ENCODE measurements at regions not wholly inside any gene's neighbourhood (a gene's known extent, or its start where the extent isn't known, plus 50 kb on each side); places are given as distances from the start of the nearest gene placed in this dataset.

DNA sequence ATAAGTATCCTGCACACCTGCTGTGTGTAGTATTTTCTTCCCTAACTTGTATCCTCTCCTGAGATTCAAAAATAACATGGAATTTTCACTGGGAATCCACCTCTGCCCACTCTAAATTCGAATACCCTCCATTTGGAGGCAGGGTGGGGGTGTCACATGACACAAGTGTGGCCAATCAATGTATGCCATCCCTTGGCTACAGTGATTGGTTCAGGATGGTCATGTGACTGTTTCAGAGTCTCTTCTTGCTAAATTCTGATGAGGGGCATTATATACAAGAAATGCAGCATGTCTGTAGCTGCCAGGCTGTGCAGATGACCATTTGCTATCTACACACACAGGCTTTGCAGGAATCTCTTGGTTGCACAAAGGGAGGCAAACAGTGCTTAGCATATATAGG, 86.8 kb upstream of the TMEM132C start:
- no peak for DNase-seq (ENCODE audit: low read depth in 2 of 2)

DNA sequence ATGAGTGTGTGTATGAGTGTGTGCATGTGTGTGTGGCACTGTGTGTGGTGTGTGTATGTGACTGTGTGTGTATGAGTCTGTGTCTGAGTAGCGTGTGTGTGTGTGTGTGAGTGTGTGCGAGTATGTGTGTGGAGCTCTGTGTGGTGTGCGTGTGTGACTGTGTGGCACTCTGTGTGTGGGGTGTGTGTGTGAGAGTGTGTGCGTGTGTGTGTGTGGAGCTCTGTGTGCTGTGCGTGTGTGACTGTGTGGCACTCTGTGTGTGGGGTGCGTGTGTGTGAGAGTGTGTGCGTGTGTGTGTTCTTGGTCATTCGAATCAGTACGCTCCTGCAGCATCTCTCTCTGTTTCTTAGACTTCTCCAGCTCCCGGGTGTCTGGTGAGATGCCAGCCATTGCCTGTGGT, 76.9 kb upstream of the TMEM132C start:
- DNase-seq (ENCODE audit: low read depth in 2 of 2), result no peak

- DNase-seq (ENCODE audit: low read depth in 2 of 2), result no peak
Observed at GRCh38 chr12:128190614-128191013, 76.4 kb upstream of the TMEM132C start.

GRCh38 chr12:128191380-128191779, 75.6 kb upstream of the TMEM132C start:
- no peak for DNase-seq (ENCODE audit: low read depth in 2 of 2)

DNA sequence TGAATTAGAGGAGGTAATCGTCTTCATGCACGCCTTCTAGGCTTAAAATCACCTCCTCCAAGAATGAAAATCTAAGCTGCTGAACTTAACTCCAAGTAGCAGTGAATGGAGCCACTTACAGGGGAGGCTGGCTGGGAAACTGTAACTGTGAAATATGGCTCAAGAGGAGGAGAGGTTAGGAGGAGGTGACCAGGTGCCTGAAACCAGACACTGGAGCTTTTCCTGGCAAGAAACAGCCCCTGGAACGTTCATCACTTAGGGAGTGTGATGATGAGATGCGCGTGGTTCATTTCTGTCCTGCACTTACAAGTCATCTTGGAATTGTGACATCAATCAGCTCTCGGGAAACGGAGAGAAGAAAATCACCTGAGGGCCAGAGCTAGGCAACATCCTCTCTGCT, 62.3 kb upstream of the TMEM132C start:
- no peak for DNase-seq (ENCODE audit: low read depth in 2 of 2)

DNA sequence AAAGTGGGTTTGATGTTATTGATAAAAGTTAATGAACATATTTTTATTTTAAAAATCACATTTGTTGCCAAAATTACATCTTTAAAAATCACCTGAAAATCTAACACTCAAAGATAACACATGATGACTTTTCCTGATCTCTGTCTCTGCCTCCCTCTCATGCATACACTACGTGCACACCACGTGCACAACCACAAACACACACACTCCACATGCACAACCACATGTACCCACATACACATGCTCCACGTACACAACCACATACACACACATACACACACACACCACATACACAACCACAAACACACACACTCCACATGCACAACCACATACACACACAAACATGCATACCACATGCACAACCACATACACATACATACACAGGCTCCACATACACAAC, 61.8 kb upstream of the TMEM132C start:
- no peak for DNase-seq (ENCODE audit: low read depth in 2 of 2)

- DNase-seq (ENCODE audit: low read depth in 2 of 2), result no peak
Observed at GRCh38 chr12:128205758-128206157, 61.2 kb upstream of the TMEM132C start.

All from activated CD4-positive, alpha-beta T cell treated with anti-CD3 and anti-CD28 coated beads for 24 hours (primary cell).